ENCODE measurements at regions not wholly inside any gene's neighbourhood (a gene's known extent, or its start where the extent isn't known, plus 50 kb on each side); places are given as distances from the start of the nearest gene placed in this dataset.
"Not testable (repeated sequence)": the region's sequence is repeated elsewhere in the genome, so short reads cannot be mapped to it uniquely, and the experiment has no call there.

DNA sequence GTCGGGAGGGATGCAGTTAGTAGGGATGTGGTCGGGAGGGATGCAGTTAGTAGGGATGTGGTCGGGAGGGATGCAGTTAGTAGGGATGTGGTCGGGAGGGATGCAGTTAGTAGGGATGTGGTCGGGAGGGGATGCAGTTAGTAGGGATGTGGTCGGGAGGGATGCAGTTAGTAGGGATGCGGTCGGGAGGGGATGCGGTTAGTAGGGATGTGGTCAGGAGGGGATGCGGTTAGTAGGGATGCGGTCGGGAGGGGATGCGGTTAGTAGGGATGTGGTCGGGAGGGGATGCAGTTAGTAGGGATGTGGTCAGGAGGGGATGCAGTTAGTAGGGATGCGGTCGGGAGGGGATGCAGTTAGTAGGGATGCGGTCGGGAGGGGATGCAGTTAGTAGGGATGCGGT lies 96.2 kb downstream of the BDH1 start:
- H3K4me1 ChIP-seq (ENCODE audit: control insufficient read depth, insufficient read depth, low read length); H3K9me3 ChIP-seq (ENCODE audit: control insufficient read depth, insufficient read depth, low read depth, low read length); H3K27ac ChIP-seq (ENCODE audit: low read length); H3K27me3 ChIP-seq (ENCODE audit: control insufficient read depth, insufficient read depth, low read length); ATAC-seq; DNase-seq (ENCODE audit: low read depth, low spot score); H3K36me3 ChIP-seq (ENCODE audit: control insufficient read depth, insufficient read depth, low read length); in situ Hi-C loops (cut with HindIII; ENCODE audit: low pct_unique_long_range_greater_than_20kb, low sequenced_read_pairs); CTCF ChIA-PET; POLR2A ChIA-PET; BruUV-seq (replicated peaks); H3K4me3 ChIP-seq (ENCODE audit: low read depth in 2 of 2, low read length in 2 of 2): not testable (repeated sequence)
- intact Hi-C loops (cut with micrococcal nuclease; ENCODE audit: unreplicated experiment): loop anchor here (10.0 kb wide), 1 partner anchor 165 kb away; the partner anchor contains the start of gene DLG1

DNA sequence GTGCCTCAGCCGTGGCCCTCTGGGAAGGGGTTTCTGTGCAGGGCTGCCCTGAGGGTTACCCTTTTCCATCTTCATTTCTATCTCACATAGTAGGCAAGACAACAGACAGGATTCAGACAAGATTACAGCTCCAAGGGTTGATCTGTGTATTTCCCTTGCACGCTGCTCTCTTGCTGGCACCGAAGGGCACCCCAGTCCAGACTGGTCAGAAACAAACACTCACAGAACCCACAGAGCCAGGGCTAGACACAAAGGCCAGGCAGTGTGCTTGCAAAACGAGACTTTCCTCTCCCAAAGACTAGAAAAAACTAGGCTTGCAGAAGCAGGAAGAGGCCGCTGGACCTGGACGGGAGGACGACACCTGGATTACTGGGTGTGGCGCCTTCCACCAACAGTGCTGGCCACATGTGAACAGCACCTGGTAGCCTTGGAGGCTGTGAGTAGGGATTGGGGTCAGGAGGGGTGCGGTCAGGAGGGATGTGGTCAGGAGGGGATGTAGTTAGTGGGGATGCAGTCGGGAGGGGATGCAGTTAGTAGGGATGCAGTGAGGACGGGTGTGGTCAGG lies 96.8 kb downstream of the BDH1 start:
- Histone ChIP-seq H3K27me3 (ENCODE audit: control insufficient read depth, insufficient read depth, low read length) (no peaks in the 10 kb centered on the region; the same call in 1 of the 2 replicates), H3K4me3 (ENCODE audit: low read depth in 2 of 2, low read length in 2 of 2) (no peak overlapping the region), H3K27ac (ENCODE audit: low read length) (no peak overlapping the region), H3K4me1 (ENCODE audit: control insufficient read depth, insufficient read depth, low read length) (peaks cover 5% of the 10 kb centered on the region; the same call in 1 of the 2 replicates), H3K9me3 (ENCODE audit: control insufficient read depth, insufficient read depth, low read depth, low read length) (no peaks in the 10 kb centered on the region), H3K36me3 (ENCODE audit: control insufficient read depth, insufficient read depth, low read length) (no peaks in the 10 kb centered on the region)
- TF ChIP-seq, protein P1, sequence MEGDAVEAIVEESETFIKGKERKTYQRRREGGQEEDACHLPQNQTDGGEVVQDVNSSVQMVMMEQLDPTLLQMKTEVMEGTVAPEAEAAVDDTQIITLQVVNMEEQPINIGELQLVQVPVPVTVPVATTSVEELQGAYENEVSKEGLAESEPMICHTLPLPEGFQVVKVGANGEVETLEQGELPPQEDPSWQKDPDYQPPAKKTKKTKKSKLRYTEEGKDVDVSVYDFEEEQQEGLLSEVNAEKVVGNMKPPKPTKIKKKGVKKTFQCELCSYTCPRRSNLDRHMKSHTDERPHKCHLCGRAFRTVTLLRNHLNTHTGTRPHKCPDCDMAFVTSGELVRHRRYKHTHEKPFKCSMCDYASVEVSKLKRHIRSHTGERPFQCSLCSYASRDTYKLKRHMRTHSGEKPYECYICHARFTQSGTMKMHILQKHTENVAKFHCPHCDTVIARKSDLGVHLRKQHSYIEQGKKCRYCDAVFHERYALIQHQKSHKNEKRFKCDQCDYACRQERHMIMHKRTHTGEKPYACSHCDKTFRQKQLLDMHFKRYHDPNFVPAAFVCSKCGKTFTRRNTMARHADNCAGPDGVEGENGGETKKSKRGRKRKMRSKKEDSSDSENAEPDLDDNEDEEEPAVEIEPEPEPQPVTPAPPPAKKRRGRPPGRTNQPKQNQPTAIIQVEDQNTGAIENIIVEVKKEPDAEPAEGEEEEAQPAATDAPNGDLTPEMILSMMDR (IDR thresholded peaks at IDR 0.05): no peak
- no peak for TF ChIP-seq SIN3A (IDR thresholded peaks at IDR 0.05; ENCODE audit: borderline replicate concordance, insufficient read depth, low read depth, low read length)
- TF ChIP-seq POLR2AphosphoS5 (IDR thresholded peaks at IDR 0.05; ENCODE audit: low read depth, low read length): no peak
- TF ChIP-seq TCF7L2 (IDR thresholded peaks at IDR 0.05; ENCODE audit: low read depth, low read length): no peak
- no peak for TF ChIP-seq REST (IDR thresholded peaks at IDR 0.05; ENCODE audit: insufficient read depth in 1 of 2, low read depth in 2 of 2, low read length in 1 of 2)
- intact Hi-C loops (cut with micrococcal nuclease; ENCODE audit: unreplicated experiment) (loop anchor here (10.0 kb wide), 1 partner anchor 164 kb away; the partner anchor contains the start of gene DLG1), in situ Hi-C loops (cut with HindIII; ENCODE audit: low pct_unique_long_range_greater_than_20kb, low sequenced_read_pairs) (no loop called here)
- BruUV-seq (replicated peaks): no TSS peak
- DNase-seq (ENCODE audit: low read depth, low spot score) (no peak), ATAC-seq (no peak)
- ChIA-PET POLR2A (no interaction called here), CTCF (no interaction called here)

DNA sequence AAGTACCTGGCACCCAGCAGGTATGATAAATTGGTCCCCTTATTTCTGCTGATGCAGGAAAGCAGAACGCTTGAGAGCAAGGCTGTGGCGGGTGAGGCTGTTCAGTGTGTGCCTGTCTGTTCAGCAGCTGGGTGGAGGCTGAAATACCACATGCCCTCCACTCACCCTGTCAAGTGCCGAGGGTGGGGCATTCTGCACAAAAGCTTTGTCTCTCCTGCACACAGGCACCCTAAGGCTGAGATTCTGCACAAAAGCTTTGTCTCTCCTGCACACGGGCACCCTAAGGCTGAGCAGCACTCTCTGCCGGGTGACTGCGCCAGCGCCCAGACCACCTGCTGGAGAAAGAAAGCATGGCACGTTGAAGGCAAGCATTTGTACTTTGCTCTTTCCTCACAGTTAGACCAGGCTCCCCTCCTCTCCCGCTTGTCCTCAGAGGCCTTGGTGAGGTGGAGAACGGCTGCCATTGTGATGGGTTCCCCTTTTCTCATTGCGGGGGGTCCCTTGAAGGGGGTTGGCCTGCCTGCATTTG lies 97.5 kb downstream of the BDH1 start:
- ChIA-PET POLR2A (no interaction called here), CTCF (interaction anchor here (0.7 kb wide), 1 partner anchor 40 kb away, joined by 4 read pairs; no protein-coding TSS in a partner anchor)
- ATAC-seq (peak; percentile 77), DNase-seq (ENCODE audit: low read depth, low spot score) (no peak)
- H3K27me3 ChIP-seq (ENCODE audit: control insufficient read depth, insufficient read depth, low read length): no peaks in the 10 kb centered on the region; the same call in 1 of the 2 replicates
- H3K4me3 ChIP-seq (ENCODE audit: low read depth in 2 of 2, low read length in 2 of 2): no peak overlapping the region
- H3K4me1 ChIP-seq (ENCODE audit: control insufficient read depth, insufficient read depth, low read length): peaks cover 5% of the 10 kb centered on the region; the same call in 1 of the 2 replicates
- H3K27ac ChIP-seq (ENCODE audit: low read length): no peak overlapping the region
- H3K9me3 ChIP-seq (ENCODE audit: control insufficient read depth, insufficient read depth, low read depth, low read length): no peaks in the 10 kb centered on the region
- no peak for TF ChIP-seq TCF7L2 (IDR thresholded peaks at IDR 0.05; ENCODE audit: low read depth, low read length)
- TF ChIP-seq, protein P1 (IDR thresholded peaks at IDR 0.05): peak; percentile 64
- no peak for TF ChIP-seq SIN3A (IDR thresholded peaks at IDR 0.05; ENCODE audit: borderline replicate concordance, insufficient read depth, low read depth, low read length)
- TF ChIP-seq POLR2AphosphoS5 (IDR thresholded peaks at IDR 0.05; ENCODE audit: low read depth, low read length): no peak
- no peak for TF ChIP-seq REST (IDR thresholded peaks at IDR 0.05; ENCODE audit: insufficient read depth in 1 of 2, low read depth in 2 of 2, low read length in 1 of 2)
- no peaks in the 10 kb centered on the region for H3K36me3 ChIP-seq (ENCODE audit: control insufficient read depth, insufficient read depth, low read length)
- in situ Hi-C loops (cut with HindIII; ENCODE audit: low pct_unique_long_range_greater_than_20kb, low sequenced_read_pairs): no loop called here
- BruUV-seq (replicated peaks): no TSS peak
- intact Hi-C loops (cut with micrococcal nuclease; ENCODE audit: unreplicated experiment): loop anchor here (10.0 kb wide), 1 partner anchor 163 kb away; the partner anchor contains the start of gene DLG1

All from Panc1 (cell line).